HG03442 (cell line): ENCODE measurements at regions not wholly inside any gene's neighbourhood (a gene's known extent, or its start where the extent isn't known, plus 50 kb on each side); places are given as distances from the start of the nearest gene placed in this dataset.
"Not testable (repeated sequence)": the region's sequence is repeated elsewhere in the genome, so short reads cannot be mapped to it uniquely, and the experiment has no call there.

ENCODE experiments used
- ATAC-seq: cut with Tn5 transposase; IDR thresholded peaks from one replicate; pipeline ENCODE4 v1.9.1; 2021; ENCODE audit warnings: mild to moderate bottlenecking, moderate library complexity; ENCODE audit not compliant: unreplicated experiment

DNA sequence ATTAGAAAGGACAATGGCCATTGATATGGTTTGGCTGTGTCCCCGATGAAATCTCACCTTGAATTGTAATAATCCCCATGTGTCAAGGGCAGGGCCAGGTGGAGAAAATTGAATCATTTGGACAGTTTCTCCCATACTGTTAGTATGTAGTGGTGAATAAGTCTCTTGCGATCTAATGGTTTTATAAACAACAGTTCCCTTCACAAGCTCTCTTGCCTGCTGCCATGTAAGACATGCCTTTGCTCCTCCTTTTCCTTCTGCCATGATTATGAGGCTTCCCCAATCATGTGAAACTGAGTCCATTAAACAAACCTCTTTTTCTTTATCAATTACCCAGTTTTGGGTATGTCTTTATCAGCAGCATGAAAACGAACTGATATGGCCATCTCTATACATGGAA lies 302.7 kb downstream of the SFMBT2 start:
- ATAC-seq, result no peak

DNA sequence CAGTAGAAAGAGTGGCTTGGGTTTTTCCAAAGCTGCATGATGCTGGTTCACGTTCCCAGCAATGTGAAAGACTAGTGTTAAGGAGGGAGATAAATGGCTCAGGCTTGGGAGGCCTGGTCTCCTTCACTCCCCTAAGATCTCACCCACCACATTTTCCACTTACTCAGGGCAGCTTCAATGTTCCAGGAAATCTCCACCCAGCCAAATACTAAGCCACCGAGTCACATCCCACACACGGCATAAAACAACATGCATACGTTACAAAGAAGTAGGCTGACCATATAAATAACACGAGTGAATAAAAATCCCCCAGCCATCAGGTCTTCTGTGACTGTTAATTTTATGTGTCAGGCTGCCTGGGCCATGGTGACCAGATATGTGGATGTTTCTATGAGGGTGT lies 303.5 kb downstream of the SFMBT2 start:
- no peak for ATAC-seq

DNA sequence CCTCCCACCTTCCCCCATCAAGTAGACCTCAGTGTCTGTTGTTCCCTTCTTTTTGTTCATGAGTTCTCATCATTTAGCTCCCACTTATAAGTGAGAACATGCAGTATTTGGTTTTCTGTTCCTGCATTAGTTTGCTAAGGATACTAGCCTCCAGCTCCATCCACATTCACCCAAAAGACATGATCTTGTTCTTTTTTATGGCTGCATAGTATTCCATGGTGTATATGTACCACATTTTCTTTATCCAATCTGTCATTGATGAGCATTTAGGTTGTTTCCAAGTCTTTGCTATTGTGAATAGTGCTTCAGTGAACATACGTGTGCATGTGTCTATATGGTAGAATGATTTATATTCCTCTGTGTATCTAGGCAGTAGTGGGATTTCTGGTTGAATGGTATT lies 306.5 kb downstream of the SFMBT2 start:
- not testable (repeated sequence) for ATAC-seq

DNA sequence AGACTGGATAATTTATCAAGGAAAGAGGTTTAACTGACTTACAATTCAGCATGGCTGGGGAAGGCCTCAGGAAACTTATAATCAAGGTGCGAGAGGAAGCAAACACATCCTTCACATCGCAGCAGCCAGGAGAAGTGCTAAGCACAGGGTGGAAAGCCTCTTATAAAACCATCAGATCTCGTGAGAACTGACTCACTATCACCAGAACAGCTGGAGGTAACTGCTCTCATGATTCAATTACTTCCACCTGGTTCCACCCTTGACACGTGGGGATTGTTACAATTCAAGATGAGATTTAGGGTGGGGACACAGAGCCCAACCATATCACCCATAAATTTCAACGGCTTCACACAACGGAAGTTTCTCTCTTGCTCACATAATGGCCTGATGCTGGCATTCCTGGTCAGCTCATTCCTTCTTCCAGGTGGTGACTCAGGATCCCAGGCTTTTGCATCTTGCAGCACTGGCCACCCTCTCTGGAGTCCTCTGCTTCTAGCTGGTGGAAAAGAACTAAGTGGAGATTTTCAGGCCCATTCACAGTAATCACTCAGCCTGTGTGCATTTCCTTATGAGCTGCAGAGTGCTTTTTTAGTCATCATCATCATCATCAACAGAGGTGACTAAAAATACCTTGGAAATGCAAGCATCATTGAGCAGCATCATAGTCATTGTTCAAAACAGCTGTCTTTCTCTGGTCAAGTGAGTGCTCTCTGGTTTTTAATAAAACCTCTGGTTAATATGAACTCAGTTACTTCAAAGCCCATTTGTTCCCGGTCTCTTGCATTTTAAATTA lies 308.1 kb downstream of the SFMBT2 start:
- ATAC-seq, result peak; percentile 73

DNA sequence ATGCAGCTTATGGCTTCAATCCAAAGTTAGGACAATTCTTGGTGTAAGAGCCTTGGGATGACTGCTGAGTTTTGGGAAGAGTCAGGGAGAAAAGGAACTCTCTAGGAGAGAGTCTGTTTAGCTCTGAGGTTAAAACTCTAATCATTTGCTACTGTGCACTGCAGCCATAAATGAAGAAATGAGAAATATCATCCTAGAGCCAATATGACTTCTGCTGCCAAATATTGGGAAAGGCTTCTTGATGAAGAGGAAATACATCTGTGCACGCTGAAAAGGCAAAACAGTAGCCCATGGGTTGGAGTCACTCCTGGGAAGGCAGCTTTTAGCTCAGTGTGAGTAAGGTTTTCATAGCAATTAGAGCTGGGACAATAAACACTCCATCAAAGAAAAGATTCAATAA lies 308.8 kb downstream of the SFMBT2 start:
- ATAC-seq, result no peak

DNA sequence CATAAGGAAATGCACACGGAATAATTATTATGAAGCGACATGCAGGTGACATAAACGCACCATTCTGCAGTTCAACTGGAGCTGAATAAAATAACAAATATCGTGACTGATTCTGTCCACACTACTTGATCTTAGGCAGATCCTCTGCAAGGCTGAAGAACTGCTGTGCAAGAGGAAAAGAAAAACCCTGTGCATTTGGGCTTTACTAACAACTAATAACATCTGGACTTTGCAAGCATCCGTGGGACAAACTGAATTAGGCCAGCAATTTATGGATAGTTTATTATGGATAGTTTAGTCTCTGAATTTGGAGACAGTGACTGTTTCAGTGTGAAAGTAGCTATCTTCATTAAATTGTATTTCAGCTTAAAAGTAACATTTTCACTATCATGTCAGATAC lies 309.4 kb downstream of the SFMBT2 start:
- ATAC-seq, result no peak

DNA sequence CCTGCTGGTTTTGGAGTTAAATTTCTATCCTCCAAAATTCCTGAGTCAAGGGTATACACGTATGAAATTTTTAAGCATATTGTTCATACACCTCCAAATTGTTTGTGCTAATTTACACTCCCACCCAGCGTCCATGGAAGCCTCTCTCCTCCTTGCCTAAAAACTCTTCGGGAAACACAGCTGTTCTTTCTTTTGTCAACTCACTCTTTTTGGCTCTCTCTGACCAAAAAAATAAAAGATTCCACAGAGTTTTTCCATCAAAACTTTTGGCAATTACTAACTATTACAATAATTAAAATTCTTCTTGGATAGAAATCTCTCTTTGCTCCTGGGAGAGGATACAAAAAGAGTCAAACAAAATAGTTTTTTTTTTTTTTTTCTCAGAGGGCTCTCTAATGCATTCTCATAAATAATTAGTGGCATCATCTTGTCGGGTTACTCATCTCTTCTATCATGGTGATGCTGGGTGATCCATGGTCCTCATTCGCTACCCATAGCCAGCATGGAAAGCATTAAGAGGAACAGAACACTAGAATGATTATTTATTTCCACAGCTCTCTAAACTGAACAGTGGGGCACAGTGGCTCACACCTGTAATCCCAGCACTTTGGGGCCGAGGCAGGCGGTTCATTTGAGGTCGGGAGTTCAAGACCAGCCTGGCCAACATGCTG lies 310.7 kb downstream of the SFMBT2 start:
- ATAC-seq, result no peak

DNA sequence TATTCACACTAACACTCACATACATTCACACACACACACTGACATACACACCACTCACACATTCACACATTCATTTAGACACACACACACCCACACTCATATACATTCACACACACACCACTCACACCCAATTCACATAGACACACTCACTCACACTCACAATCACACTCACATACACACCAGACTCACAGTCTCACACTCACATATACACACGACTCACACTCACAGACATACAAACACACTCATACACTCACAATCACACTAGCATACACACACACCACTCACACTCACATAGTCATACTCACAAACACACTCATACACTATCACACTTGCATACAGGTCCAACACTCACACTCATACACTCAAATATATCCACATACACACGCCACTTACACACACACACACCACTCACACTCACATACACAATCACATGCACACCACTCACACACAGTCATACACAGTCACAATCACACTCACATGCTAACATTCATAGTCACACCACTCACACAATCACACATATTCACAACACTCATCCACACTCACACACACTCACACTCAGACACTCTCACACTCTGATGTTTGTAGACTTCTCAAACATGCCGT lies 312.6 kb downstream of the SFMBT2 start:
- no peak for ATAC-seq

DNA sequence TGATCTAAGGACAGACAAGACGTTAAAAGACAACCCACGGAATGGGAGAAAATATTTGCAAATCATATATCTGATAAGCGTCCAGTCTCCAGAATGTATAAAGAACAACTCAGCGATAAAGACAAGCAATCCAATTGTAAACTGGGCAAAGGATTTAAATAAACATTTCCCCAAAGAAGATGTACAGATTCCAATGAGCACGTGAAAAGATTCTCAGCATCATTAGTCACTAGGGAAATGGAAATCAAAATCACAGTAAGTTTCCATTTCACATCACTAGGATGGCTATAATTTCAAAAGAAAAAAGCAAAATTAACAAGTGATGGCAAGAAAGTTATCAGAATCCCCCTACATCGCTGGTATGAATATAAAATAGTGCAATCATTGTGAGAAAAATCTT lies 316.1 kb downstream of the SFMBT2 start:
- ATAC-seq, result no peak

DNA sequence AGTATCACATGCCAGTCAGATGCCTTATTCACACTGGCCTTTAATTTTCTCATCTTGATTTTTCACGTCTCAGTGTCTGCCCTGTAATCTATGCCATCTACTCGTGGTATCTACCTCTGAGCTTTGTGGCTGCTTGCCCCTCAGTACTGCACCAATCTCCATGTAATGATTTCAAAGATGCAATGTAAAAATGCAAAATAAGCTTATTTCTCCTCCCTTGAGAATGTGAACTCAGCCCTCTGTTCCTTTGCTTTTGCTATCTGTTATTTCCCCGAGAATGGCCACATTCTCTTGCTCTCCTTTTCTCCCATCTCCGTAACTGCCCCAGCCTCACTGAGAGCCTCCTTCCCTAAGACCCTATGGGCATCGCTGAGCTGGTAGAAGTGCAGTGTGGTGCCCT lies 317.5 kb downstream of the SFMBT2 start:
- ATAC-seq, result no peak

DNA sequence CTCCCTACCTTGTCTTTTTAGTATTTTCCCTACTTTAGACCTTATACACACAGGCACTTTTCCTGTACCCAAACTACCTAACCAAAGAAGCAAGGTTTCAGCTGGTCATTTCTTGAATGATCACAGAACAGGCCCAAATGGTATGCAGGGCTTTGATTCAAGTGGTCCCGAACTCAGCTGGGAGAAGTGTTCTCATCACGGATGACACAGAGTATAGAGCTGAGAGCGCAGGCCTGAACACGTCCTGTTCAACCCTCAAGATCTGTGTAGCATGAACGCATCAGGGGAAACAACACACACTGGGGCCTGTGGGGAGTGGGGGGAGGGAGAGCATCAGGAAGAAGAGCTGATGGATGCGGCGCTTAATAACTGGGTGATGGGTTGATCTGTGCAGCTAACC lies 318.2 kb downstream of the SFMBT2 start:
- ATAC-seq, result no peak

DNA sequence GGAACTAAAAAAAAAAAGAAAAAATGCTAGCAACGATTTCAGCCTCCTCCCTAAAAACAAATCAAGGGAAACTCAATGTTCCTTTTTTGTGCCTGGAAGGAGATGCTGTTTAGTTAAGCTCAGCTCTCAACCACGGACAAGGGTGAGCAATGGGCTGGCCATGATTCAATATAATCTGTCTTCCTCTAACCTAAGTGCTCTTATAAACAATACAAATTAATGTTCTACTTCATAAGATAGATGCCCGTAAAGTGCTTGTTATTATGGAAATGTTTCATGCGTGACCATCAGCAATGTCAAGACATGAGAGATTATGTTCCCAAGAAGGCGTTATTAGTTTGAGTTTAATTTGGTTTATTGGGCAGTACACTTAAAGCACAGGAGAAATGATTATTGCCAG lies 320.3 kb downstream of the SFMBT2 start:
- ATAC-seq, result no peak

DNA sequence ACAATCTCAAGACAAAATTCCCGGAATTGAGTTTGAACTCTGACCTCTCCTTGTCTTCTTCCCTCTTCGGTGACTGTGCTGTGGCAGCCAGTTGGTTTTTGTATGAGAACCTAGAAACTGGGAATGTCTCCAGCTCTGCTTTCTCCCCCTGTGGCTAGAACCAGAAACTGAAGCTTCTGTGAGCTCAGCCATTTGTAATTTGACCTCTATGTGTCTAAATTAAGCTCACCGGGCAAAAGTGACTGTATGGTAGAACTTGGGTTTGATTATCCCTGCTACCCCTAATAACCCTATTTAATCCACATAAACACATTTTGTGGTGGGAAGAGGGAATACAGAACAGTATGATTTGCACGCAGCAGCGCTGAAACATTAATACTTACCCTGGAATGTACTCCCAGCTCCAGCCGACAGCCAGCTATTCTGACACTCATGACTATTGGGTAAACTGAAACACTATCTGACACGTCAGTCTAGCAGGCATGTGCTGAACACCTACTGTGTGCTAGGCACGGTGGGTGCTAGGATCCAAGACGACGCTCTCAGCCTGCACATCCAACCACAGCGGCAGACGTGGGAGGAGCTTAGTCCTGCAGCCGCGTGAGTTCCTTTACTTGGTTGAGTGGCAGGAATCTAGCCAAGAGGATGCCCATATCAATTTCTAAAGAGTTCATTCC lies 324.8 kb downstream of the SFMBT2 start:
- no peak for ATAC-seq

DNA sequence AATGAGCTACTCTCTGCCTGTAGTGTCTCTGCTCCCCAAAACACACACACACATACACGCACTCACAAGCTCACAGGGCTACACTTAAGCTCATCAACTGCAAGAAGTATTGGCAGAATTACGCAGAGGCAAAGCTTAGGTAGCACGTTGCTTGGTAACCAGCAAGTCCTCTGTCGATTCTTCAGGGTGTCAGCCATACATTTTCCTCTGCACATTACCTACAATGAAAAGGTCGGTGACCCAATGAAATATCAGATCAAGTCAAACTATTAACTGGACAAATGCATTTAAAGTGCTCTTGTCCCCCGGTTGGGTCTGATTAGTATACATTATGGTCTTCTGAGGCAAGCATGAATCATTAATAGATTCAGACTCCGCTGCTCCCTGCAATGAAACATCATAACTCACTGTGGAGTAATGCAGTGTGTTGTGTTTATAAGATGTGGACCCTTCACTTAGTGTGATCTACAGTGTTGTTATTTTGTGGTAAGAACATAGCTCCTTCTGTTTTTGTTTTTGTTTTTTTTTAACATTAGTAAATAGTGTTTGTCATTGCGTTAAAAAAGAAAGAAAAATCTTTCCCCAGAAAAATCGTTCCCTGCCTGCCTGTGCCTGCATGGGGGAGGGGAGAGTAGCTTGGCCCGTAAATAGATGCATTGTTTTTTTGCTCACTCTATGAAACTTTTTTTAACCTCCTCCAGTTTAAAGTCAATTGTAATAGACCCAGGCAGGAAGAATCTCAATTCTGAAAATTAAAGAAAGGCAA lies 325.5 kb downstream of the SFMBT2 start:
- no peak for ATAC-seq

DNA sequence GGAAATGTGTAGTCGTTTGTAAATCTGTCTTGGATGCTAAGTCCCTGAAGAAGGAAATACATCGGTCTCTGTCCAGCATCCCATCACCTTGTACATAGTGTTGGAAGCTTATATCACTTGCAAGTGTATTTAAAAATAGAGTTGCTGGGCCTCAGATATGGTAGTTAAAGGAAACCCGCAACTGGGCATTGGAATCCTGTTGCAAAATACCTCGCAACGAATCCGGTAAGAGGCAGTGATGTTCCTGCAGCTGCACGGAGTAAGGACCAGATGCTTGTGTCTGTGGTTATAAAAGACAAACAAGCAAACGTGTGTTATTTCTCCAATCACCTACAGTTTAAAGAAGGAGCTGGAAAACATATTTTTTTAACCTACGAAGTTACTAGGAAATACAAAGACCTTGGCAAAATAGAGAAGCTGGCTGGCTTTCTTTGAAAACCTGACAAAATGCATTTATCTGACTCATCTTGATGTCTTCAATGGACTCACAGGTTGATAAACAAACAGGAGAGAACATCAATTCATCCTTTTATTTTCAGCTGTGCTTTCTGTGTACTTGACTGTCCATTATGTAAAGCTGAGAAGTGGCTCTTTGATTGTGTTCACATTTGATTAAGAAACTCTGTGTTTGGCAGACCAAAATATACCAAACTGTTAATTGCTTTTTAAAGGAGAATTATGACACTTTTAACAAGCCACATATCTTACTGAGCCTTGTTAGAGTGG lies 326.4 kb downstream of the SFMBT2 start:
- ATAC-seq, result no peak

DNA sequence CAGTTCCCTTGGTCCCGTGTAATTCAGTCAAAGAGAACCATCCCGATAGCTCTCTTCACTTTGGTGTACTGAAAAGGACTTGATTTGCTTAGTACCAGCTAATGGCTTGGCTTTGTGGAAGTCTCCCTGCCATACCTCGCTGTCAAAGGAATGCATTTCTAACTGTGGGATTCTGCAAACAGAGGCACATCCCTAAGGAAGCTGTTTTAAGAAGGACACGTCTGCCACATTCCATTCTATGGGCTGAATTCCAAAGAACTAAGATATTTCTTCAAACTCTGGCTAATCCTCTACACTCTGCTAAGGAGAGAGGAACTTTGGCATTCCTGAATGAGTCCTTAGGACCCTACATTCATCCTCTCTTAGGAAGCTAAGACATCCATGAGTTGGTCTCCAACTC lies 327.9 kb downstream of the SFMBT2 start:
- ATAC-seq, result no peak

DNA sequence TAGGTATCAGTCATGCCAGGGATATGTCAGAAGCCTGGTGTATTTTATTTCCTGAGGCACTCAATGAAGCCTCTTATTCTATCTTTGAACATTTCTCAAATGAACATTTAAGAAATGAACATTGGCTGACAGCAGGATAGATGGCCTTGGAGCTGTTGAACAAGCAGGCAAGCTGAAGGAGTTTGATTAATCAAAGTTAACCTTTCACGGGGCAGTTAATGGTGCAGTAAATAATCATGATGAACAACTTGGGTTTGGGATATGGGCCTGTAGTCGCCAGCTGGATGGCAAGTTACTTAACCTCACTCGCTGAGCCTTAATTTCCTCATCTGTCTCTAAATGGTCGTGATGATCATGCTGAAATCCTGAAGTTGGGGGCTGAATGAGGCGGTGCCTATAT lies 333.0 kb downstream of the SFMBT2 start:
- ATAC-seq, result no peak

DNA sequence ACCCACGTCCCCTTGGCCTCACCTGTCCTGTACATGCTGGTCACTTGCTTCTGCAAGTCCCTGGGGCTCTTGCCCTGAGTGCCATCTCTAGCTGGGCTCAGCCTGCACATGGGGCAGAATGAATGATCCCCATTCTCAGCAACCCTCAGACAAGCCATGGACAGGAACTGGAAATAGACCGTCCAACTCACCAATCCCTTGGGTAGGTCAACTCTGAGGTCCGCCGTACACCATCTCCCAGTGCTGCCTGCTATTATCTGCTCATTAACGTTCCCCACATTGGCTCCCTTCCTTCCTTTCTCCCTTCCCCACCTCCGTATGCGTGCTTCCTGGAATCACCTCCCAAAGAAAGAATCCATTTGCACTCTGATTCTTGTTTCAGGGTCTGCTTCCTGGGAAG lies 335.0 kb downstream of the SFMBT2 start:
- ATAC-seq, result no peak

DNA sequence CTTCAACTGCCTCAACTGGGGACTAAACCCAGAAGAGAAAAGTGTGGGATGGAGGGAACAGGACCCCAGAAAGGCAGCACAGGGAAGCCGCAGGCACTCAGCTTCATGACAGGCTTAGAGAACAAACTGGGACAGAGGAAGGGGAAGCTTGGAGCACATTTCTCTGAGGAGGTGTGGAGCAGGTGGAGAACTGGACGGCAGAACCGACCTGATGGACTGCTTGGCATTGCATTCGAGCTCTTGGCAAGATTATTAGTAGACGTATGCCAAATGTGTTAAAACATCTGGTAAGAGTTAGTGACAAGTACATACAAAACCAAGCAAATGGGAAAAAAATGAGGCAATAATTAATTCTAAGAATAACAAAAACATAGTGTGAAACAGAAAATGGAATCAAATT lies 335.7 kb downstream of the SFMBT2 start:
- no peak for ATAC-seq

DNA sequence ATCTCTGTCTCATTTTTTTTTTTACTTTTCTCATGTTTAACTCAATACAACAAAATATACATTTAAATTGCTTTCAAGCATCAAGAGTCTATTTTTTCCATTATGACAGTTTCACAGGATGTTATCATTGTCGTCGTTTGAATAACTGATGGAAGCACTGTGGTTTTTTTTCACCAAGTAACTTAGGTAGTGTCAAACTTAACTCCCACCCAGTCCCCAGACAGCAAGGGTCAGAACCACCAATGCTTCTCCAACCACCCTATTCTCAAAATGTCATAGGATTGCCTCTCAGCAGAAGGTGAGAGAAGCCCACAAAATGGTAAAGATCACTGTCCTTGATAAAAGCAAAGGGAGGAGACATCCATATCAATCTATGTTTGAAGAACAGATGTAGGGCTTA lies 339.4 kb downstream of the SFMBT2 start:
- ATAC-seq, result no peak
